SK-N-SH (cell line): ENCODE measurements at regions not wholly inside any gene's neighbourhood (a gene's known extent, or its start where the extent isn't known, plus 50 kb on each side); places are given as distances from the start of the nearest gene placed in this dataset.

ENCODE experiments used
- CTCF ChIP-seq: fragments of 200-600 bp; sonication (generic); IDR thresholded peaks from 2 replicates; pipeline ENCODE4 v1.6.1; 2017; ENCODE audit warnings: antibody characterized with exemption, mild to moderate bottlenecking, moderate library complexity
- EP300 ChIP-seq, 2 experiments: IDR thresholded peaks; 2 replicates each; pipeline versions ENCODE4 v1.4.0 to v1.6.1; 2012; ENCODE audit warnings: borderline replicate concordance in 1 of 2, low read depth in 1 of 2, low read length in 1 of 2
- POLR2AphosphoS5 ChIP-seq: IDR thresholded peaks from 2 replicates; pipeline ENCODE4 v1.6.1; 2012; ENCODE audit warnings: low read depth, low read length
- TAF1 ChIP-seq: IDR thresholded peaks from 2 replicates; pipeline ENCODE4 v1.6.1; 2012; ENCODE audit warnings: low read depth, mild to moderate bottlenecking, low read length, moderate library complexity, borderline replicate concordance
- TF ChIP-seq, protein P1 (sequence below): IDR thresholded peaks from 2 replicates; pipeline ENCODE4; 2012

GRCh38 chr3:80158332-80158731 lies 390.5 kb upstream of the ROBO1 start:
- TF ChIP-seq CTCF: no peak
- TF ChIP-seq TAF1: no peak
- TF ChIP-seq, protein P1, sequence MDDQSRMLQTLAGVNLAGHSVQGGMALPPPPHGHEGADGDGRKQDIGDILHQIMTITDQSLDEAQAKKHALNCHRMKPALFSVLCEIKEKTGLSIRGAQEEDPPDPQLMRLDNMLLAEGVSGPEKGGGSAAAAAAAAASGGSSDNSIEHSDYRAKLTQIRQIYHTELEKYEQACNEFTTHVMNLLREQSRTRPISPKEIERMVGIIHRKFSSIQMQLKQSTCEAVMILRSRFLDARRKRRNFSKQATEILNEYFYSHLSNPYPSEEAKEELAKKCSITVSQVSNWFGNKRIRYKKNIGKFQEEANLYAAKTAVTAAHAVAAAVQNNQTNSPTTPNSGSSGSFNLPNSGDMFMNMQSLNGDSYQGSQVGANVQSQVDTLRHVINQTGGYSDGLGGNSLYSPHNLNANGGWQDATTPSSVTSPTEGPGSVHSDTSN: no peak
- TF ChIP-seq POLR2AphosphoS5: no peak
- TF ChIP-seq EP300 (IDR thresholded peaks at IDR 0.05; ENCODE audit: borderline replicate concordance in 1 of 2, low read depth in 1 of 2, low read length in 1 of 2): no peak
